AG04450 (cell line): ENCODE measurements at regions not wholly inside any gene's neighbourhood (a gene's known extent, or its start where the extent isn't known, plus 50 kb on each side); places are given as distances from the start of the nearest gene placed in this dataset.

Experiments
- CTCF ChIA-PET: fragments of 300-600, 350-600 bp; formaldehyde crosslinking; extraction: SDS; loops from one replicate; lab custom pipeline; 2022; ENCODE audit warnings: antibody characterized with exemption, inconsistent platforms; lab: Charles Lee
- POLR2A ChIA-PET: fragments of 350-600 bp; formaldehyde crosslinking; extraction: SDS; loops from one replicate; lab custom pipeline; 2021; ENCODE audit warnings: antibody characterized with exemption, inconsistent platforms; lab: Yijun Ruan, JAX
- DNase-seq: peaks from one replicate; pipeline ENCODE4 v3.0.0-alpha.2; 2011; ENCODE audit warnings: low read depth, low spot score
- H3K27ac ChIP-seq: one replicate; pipeline ENCODE4 v1.5.1; 2012; ENCODE audit warnings: low read depth, low read length, control low read depth
- H3K27me3 ChIP-seq: one replicate; pipeline ENCODE4 v1.6.0; 2012; ENCODE audit warnings: low read length; ENCODE audit not compliant: control insufficient read depth, insufficient read depth
- H3K4me3 ChIP-seq: 2 replicates; pipeline ENCODE4 v1.5.1; 2011; ENCODE audit warnings: mild to moderate bottlenecking, low read depth, low read length, control low read depth
- H3K9me3 ChIP-seq: 2 replicates; pipeline ENCODE4 v1.5.1; 2012; ENCODE audit warnings: low read length; ENCODE audit not compliant: control insufficient read depth, insufficient read depth
- TF ChIP-seq, protein P1 (sequence below): IDR thresholded peaks from 2 replicates; pipeline ENCODE4 v1.5.1; 2011; ENCODE audit warnings: low read depth, low read length, control low read depth, inconsistent platforms

DNA sequence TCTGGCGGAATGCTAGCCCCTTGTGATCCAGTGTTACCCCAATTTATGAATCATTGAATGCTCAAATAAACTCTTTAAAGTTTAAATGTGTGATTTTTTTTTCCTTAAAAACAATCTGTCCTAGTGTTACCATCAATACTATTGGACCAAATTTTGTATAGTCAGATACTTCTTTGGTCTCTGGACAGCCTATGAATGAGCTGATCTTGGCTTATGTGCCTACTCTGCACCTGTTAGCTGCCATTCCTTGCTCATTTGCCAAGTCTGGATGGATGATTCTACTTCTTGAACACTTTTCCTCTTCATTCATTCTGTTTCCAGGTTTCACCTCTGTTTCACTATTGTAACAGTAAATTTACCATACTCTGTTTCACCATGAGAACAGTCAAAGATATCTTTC lies 226.5 kb upstream of the ZBED5 start:
- DNase-seq, result no peak
- POLR2A ChIA-PET, result no interaction called here

DNA sequence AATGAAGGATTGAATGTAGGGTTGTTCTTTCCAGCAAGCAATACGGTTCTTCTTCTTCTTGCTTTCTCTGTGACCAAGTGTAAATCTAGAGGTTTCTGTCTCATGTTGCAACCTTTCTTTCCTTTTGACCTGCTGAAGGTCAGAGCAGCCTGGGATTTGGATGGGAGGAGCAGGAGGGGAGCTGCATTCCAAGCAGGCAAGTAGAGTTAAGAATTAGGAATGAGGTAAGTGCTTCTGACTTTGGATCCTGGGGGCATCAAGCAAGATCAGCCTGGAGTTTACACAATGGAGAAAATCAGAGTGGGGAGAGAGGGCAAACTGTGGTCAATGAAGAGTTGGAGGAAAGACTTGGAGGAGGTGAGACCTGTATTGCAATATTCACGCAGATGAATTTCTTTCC lies 225.6 kb upstream of the ZBED5 start:
- DNase-seq, result no peak
- H3K9me3 ChIP-seq, result no peaks in the 10 kb centered on the region
- TF ChIP-seq, protein P1, sequence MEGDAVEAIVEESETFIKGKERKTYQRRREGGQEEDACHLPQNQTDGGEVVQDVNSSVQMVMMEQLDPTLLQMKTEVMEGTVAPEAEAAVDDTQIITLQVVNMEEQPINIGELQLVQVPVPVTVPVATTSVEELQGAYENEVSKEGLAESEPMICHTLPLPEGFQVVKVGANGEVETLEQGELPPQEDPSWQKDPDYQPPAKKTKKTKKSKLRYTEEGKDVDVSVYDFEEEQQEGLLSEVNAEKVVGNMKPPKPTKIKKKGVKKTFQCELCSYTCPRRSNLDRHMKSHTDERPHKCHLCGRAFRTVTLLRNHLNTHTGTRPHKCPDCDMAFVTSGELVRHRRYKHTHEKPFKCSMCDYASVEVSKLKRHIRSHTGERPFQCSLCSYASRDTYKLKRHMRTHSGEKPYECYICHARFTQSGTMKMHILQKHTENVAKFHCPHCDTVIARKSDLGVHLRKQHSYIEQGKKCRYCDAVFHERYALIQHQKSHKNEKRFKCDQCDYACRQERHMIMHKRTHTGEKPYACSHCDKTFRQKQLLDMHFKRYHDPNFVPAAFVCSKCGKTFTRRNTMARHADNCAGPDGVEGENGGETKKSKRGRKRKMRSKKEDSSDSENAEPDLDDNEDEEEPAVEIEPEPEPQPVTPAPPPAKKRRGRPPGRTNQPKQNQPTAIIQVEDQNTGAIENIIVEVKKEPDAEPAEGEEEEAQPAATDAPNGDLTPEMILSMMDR, result no peak
- H3K27me3 ChIP-seq, result peaks cover 23% of the 10 kb centered on the region
- ChIA-PET POLR2A (no interaction called here), CTCF (no interaction called here)
- no peak overlapping the region for H3K4me3 ChIP-seq
- H3K27ac ChIP-seq, result no peak overlapping the region

More for the DNA sequence above, 226.5 kb upstream of the ZBED5 start:
- H3K27ac ChIP-seq, result no peak overlapping the region
- H3K27me3 ChIP-seq, result peaks cover 22% of the 10 kb centered on the region
- CTCF ChIA-PET, result no interaction called here
- TF ChIP-seq, protein P1, result no peak
- H3K4me3 ChIP-seq, result no peak overlapping the region
- no peaks in the 10 kb centered on the region for H3K9me3 ChIP-seq

DNA sequence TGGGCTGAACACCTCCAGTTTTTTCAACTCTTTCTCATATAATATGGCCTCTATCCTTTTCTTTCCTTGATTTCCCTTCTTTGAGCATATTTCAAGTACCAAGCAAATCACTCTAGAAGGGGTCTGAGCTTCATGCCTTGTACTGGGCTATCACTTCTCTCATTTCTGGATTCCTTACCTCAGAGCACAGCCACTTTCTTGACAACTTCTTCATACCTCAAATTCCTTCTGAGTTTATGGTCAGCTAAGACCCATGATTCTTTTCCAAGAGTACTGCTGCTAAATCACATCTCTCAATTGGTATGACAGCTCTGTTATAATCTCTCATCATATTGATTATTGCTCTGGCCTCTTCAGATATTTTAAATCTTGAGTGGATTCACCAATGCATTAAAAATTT lies 224.8 kb upstream of the ZBED5 start:
- TF ChIP-seq, protein P1, result no peak
- CTCF ChIA-PET, result interaction anchor here (0.6 to 1.0 kb wide), 2 partner anchors 584 to 704 kb away, joined by 3 to 4 read pairs; no protein-coding TSS in a partner anchor
- Histone ChIP-seq H3K4me3 (no peak overlapping the region), H3K27ac (no peak overlapping the region), H3K9me3 (no peaks in the 10 kb centered on the region), H3K27me3 (peaks cover 23% of the 10 kb centered on the region)
- POLR2A ChIA-PET, result no interaction called here
- no peak for DNase-seq

DNA sequence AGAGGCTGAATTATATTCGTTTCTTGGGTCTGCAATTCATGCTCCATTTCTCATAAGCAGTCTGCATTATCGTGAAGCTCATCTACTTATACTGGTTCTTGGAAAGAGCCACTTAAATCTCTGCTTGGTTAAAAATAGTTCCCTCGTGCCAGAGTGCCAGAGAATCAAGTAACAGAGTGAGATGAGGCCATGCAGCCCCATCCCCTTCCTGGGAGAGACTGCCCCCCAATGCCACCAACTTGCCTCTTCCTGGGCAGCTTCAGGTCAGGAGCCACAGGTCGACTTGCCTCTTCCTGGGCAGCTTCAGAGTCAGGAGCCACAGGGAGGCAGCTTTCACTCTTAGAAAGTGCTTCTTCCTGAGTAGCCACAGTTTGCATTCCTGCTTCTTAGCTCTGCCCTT lies 223.9 kb upstream of the ZBED5 start:
- TF ChIP-seq, protein P1, result no peak
- no peaks in the 10 kb centered on the region for H3K9me3 ChIP-seq
- no peak overlapping the region for H3K4me3 ChIP-seq
- H3K27ac ChIP-seq, result no peak overlapping the region
- ChIA-PET CTCF (interaction anchor here (0.9 kb wide), 1 partner anchor 705 kb away, joined by 3 read pairs; no protein-coding TSS in a partner anchor), POLR2A (no interaction called here)
- DNase-seq, result no peak
- peaks cover 25% of the 10 kb centered on the region for H3K27me3 ChIP-seq

GRCh38 chr11:11081288-11081687 lies 223.4 kb upstream of the ZBED5 start:
- POLR2A ChIA-PET, result no interaction called here
- Histone ChIP-seq H3K27me3 (peaks cover 25% of the 10 kb centered on the region), H3K27ac (no peak overlapping the region), H3K4me3 (no peak overlapping the region), H3K9me3 (no peaks in the 10 kb centered on the region)
- CTCF ChIA-PET, result interaction anchor here (0.9 kb wide), 1 partner anchor 706 kb away, joined by 3 read pairs; no protein-coding TSS in a partner anchor
- no peak for DNase-seq
- TF ChIP-seq, protein P1, result no peak
